HG02763 (cell line): ENCODE measurements at regions not wholly inside any gene's neighbourhood (a gene's known extent, or its start where the extent isn't known, plus 50 kb on each side); places are given as distances from the start of the nearest gene placed in this dataset.

ENCODE experiments used
- ATAC-seq: cut with Tn5 transposase; IDR thresholded peaks from one replicate; pipeline ENCODE4 v1.9.1; 2021; ENCODE audit warnings: mild to moderate bottlenecking, moderate library complexity; ENCODE audit not compliant: unreplicated experiment

DNA sequence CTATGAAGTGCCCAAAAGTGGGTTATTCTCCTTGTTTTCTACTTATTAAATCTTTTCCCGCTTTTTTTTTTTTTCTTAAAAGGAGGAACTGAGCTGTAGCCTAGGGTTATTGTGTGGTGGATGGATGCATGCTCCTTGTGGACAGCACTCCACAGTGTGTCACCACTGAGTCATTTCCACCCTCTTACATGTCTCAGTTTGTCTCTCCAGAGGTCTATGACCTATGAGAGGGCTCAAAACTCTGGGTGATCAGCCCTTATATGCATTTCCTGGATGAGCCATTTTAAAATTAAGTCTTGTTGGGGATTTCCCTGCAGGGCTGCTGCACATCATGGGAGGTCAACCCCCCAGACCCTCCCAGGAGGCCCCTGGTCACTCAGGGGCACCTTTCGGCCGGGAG lies 102.2 kb upstream of the MOCS2 start:
- no peak for ATAC-seq

DNA sequence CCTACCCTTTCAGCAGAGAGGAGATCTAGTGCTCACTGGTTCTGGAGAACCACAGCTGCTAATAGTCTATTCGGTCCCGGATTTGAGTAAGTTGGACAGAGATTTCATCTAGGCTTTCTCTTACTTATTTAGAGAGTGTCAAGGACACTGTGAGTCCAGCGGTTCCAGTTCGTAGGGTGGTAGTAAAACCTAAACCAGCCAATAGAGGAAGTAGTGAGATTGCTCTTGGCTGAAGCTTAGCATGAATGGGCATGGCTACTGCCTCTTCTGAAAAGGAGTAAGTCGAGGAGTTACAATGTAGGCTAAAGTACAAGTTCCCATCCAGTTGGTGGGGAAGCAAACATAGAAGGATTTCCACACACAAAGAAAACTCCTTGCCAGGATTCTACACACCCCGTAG lies 109.6 kb upstream of the MOCS2 start:
- ATAC-seq, result no peak

- no peak for ATAC-seq
These were observed 110.1 kb upstream of the MOCS2 start for GRCh38 chr5:53219610-53220009.

DNA sequence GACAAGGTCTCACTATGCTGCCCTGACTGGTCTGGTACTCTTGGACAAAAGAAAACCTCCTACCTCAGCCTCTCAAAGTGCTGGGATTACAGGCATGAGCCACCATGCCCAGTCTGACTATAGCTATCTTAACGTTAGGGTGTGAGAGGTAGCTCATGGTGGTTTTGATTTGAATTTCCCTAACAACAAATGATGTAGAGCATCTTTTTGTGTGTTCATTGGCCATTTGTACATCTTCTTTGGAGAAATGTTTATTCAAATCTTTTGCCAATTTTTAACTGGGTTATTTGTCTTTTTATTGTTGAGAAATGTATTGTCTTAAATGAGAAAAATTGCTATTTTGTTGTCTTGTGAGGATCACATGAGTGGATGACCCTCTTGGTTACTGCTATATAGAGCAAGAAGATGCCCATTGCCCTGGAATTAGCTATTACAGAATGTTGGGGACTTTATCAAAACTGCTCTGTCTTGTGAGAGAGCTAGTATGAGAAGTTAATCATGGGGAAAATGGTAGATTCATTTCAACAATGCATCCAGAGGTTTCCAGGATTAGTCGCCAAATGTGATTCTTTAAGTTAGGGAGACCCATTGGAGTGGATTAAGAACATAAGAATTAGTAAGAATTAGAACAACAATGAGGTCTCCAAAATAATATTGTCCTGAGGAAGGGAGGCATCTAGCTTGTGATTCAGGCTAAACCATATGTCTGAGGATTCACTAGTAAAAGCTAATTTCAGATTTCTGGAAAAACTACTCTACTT lies 124.3 kb upstream of the MOCS2 start:
- no peak for ATAC-seq

DNA sequence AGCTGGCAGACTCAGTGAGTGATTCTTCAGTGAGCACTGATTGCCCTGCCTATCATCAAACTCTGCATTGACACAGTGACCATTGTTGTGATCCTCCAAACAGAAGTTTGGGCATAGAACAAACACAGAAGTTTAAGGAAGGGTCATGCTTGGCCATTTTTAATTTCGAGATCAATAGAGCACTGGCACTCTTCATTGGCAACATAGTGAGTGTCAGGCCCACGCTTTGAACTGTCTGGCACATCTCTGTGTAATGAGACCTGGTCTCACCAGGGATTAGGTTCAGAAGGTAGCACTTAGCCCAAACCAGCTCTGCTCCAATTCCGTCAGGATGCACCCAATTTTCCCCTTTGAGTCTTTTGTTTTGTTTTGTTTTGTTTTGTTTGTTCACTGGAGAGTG lies 127.1 kb upstream of the MOCS2 start:
- ATAC-seq, result no peak

DNA sequence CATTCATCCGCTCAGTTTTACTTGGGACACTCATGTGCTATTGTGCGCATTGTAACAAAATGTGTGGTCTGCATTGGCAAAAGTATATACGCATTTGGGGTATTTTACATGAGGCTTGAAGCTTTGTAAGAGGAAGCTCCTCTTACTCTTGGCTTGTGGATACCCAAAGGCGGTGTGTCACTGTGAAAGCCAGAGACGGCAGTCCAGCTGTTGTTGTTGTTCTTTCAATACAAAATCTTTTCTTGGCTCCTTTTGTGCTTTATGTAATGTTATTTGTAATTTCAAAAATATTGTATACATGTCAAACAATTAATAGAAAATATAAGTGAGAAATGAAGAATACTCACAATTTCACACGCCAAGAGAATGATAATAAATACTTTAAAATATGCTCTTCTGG lies 128.3 kb upstream of the MOCS2 start:
- ATAC-seq, result no peak

- ATAC-seq, result no peak
These were observed 129.9 kb upstream of the MOCS2 start for GRCh38 chr5:53239301-53239990.

DNA sequence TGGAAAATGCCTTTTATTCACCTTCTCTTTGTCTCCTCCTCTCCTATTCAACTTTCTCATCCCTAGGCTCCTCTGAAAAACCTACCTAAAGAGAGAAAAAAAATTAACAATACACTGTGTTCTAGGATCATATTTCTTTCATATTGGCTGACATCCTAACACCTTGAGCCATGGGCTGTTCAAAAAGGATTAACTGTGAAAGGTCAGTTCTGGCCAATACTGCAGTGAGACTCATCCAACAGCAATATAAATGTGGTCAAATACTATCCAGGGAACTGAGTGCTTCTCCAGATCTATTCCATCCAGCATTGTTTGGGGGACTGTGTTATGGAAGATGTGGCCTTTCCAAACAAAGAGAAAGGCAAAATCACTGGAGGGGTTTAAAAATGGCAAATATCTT lies 131.1 kb upstream of the MOCS2 start:
- ATAC-seq, result no peak

GRCh38 chr5:53241572-53241971 lies 132.0 kb upstream of the MOCS2 start:
- ATAC-seq, result no peak

DNA sequence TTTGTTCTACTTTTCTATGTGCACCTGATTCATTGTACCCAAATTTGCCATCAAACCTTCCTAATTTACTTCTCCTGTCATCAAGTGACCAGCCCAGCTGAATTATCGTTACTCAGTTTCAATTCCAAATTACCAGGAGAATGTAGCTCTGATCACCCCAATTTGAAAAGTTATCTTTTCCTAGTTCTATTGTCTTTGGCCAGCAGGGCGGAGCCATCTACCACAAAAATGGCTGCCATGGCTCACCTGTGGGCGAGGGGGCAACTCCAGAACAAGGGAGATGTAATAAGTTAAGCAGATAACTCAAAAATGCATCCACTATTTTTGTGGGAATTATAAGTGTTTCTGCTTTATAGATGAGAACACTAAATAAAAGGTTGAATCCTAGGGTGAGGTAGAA lies 133.8 kb upstream of the MOCS2 start:
- ATAC-seq, result no peak

- ATAC-seq, result no peak
These were observed 136.7 kb upstream of the MOCS2 start for GRCh38 chr5:53246042-53246836.

GRCh38 chr5:53249529-53250200 lies 140.1 kb upstream of the MOCS2 start:
- ATAC-seq, result no peak

DNA sequence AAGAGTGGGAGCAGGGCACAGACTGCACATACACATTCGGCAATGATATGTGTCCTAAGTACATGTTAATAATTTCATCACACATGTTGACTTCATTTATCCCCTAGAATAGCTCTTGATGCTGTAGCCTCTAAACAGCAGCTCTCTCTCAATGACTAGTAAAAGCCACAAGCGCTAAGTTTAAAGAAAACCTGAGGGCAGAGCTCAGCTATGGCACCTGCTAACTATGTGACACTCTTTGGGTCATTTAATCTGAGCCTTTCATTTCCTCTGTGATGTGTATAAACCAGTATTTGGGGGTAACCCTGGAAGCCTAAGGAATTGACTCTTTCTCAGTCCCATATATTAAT lies 140.6 kb upstream of the MOCS2 start:
- no peak for ATAC-seq

DNA sequence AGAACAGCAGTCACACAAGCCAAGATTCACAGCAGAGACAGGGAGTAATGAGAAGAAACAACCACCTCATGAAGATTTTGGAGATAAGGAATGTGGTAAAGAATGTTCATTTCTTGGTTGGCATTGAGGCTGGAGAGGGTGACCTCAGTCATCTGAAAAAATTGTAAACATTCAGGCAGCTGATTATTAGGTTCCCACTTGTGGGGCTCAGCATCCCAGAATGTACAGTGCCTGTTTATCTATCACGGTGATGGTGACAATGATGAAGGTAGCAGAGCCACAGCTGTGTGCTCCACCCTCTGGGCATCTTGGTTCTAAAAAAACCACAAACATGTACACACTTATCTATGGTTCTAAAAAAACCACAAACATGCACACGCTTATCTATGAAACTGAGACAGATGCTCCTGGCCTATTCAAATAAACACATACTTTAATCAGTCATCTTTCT lies 143.9 kb upstream of the MOCS2 start:
- no peak for ATAC-seq

- ATAC-seq, result no peak
These were observed 147.2 kb upstream of the MOCS2 start for GRCh38 chr5:53256746-53257145.

DNA sequence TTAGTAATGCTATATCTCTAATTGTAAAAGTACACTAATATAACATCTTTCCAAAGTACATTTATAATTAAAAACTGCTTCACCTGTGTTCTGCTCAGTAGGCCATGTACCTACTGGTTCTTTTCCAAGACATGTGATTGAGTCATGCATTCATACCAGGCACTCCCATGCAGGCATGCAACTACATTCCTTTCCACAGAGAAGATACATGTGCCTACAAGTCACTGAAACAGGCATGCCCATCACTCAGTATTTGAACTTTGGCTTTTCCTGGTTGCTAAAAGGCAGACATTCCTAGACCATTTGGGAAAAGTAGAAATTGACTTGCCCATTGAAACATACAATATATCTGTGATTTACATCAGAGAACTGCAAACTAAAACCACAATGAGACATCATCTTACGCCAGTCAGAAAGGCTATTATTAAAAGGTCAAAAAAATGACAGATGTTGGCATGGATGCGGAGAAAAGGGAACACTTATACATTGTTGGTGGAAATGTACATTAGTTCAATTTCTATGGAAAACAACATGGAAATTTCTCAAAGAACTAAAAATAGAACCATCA lies 148.3 kb upstream of the MOCS2 start:
- ATAC-seq, result no peak

GRCh38 chr5:53259176-53259575 lies 149.6 kb upstream of the MOCS2 start:
- ATAC-seq, result no peak

DNA sequence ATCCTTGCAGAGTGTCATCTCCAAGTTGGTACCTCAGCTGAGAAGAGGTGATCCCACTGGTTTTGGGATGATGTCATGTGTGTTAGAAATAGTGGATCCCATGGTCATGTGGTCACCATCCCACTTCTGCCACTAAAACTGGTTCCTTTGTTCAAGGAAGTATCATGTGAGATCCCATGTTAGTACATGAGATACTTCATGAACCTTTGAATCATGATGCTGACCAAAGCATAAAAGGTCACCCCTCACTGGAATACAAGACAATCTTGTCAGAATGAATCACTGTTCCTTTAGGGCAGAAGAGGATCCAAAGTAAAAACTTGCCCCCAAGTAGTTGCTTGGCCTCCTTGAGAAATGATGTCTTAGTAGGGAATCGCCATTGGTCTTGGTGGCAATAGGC lies 150.9 kb upstream of the MOCS2 start:
- ATAC-seq, result no peak

DNA sequence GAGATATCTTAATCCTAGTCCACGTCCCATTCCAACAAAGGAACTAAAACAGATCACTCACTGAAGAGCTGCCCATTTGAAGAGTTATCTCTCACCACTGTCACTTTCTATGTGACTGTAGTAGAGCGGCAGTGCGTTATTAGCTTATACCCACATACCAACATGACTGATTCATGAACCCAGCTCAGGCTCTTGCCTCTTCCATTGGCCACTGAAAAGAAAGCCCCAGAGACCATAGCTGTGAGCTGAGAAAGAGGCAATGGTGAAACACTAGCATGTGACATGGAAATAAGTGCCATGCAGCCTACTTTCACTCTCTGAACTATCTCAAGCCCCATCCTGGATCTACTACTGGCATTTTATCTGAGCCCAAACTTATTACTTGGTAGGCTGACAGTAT lies 151.7 kb upstream of the MOCS2 start:
- no peak for ATAC-seq

- ATAC-seq, result no peak
These were observed 152.9 kb upstream of the MOCS2 start for GRCh38 chr5:53262348-53262970.

- no peak for ATAC-seq
These were observed 153.6 kb upstream of the MOCS2 start for GRCh38 chr5:53263151-53263550.
